G401 (cell line): ENCODE measurements at regions not wholly inside any gene's neighbourhood (a gene's known extent, or its start where the extent isn't known, plus 50 kb on each side); places are given as distances from the start of the nearest gene placed in this dataset.
A peak's percentile ranks its signal among the peaks of the same experiment; 100 is the strongest.
"Not testable (repeated sequence)": the region's sequence is repeated elsewhere in the genome, so short reads cannot be mapped to it uniquely, and the experiment has no call there.

Experiments
- DNase-seq: peaks from one replicate; pipeline ENCODE4 v3.0.0-alpha.2; 2015; ENCODE audit warnings: low spot score
- in situ Hi-C: cut with HindIII; loops from 2 replicates; pipeline ENCODE4 v1.10.0; 2016; ENCODE audit warnings: low sequenced_read_pairs, mixed read lengths

DNA sequence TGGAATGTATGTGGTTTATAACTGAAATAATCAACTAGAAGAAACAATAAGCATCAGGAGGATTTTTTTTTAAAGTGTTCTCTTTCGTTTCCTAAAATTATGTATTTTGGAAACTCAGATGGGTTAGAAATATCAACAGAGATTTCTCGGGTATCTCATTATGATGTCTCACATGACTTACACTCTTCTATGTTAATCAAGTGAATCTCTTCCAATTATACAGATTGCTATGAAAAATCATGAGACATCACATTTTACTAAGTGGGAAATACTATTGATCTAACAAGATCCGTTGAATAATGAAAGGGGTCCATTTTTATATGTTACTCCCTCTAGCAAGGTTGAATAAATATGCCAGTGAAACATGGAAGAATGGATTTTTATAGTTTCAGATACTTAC lies 54.7 kb upstream of the NRIP1 start:
- in situ Hi-C loops: no loop called here

DNA sequence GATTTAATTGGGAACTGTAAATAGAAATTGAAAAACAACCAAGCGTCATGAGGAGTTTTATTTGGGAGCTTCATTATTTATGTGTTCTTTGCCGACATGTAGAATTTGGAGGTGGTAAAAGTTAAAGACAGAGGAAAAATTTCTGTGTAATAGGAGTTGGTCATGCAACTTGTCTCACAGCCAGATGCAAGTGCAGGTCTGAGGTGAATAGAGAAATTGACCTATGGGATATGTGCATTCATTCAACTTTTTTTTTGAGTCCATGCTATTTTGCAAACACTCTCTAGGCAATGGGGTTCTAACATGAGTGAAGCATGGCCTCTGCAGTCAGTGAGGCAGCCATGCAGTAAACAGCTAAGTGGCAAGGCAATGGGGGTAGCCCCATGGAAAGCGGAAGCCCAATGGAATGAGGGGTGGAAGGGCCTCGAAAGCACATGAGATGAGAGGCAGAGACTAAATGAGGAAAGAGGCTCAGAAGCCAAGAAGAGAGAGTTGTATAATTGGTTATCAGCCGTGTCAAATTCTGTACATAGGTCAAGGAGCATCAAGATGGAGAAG lies 56.4 kb upstream of the NRIP1 start:
- in situ Hi-C loops: no loop called here
- no peak for DNase-seq

More for the DNA sequence above, 54.7 kb upstream of the NRIP1 start:
- no peak for DNase-seq

DNA sequence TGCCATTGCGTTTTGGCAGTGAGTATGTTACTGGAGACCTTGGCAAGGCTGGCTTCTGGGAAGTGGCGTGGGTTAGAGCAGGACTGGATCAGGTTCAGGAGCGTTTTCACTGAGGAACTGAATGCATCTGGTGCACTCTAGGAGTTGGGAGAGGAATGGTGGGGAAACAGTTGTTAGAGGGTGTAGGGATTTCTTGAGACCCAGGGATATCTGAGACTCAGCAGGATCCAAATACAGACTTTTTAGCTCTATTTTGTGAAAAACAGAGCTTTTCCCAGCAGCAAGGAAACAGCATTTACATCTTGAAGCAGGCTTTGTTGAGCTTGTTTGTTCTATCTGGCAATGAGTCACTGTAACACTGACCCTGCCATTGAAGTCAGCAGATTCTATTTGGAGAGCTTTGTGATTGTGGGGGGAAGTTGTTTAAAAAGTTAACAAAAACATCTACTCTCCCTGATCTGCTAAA lies 56.9 kb upstream of the NRIP1 start:
- DNase-seq: no peak
- in situ Hi-C loops: no loop called here

DNA sequence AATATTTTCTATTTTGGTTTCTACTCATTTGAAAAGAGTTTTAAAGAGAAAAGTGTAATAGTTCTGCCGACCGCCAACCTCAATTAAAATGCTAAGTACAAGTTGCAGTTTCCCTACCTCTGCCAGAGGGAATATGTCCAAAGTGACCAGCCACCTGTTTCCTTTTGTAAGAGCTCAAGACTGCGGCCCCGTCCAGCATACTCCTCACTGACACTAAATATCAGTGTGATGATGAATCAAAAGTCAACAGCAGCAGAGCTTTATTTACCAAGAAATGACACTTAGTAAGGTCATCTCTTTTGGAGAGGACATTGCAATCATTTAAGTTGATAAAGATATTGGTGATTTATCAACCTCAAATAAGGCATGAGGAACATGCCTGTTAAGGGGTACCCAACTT lies 57.4 kb upstream of the NRIP1 start:
- in situ Hi-C loops: no loop called here
- DNase-seq: no peak

DNA sequence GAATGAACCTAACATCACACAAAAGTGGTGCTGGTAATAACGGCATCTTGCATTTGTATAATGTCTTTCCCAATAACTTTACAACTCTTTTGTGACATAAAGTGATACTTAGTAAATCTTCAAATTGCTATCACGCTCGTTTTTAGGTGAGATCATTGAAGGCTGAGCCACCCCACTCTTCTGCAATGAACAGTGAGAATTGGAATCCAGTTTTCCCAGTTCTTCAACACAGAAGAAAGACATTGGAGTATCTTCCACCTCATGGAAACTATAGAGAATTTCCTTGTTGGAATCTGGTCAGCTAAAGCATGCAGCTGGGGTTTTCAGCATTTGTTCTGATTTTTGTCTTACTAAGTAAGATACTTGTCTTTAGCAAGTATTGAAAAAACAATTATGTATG lies 59.9 kb upstream of the NRIP1 start:
- in situ Hi-C loops: no loop called here
- no peak for DNase-seq

DNA sequence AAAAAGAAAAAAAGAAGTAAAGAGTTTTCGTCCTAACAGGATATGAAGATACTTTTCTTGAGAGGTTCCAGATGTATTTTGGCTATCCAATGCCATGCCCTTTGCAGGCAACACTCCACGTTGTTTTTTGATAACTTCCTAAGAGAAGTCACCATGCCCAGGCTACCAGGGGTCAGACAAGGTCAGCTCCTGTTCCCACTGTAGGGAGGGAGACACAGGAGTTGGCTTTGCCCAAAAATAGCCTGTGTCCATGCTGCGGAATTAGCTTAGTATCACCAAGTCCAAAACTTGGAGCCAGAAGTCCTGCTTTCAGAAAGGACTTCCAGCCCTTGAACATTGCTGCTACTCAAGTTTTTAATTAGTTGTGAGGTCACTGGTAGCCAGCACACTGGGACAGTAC lies 62.1 kb upstream of the NRIP1 start:
- no peak for DNase-seq
- in situ Hi-C loops: no loop called here

DNA sequence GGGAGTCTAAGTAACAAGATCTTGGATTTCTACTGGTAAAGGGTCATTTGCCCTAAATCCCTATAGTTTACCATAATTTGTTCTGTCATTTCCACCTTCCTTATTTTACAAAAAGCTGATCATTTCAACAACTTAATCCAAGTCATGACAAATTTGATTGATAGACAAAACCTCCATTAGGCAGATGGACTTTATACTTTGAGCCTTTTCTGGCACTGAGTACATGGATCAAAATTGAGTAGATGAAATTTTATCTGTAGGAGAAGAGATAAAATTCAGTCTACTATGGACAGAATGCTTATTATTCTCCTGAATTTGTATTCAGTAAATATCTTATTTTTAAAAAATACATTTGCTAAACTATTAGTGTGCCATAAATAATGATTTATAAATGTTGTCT lies 62.6 kb upstream of the NRIP1 start:
- in situ Hi-C loops: no loop called here
- DNase-seq: no peak

DNA sequence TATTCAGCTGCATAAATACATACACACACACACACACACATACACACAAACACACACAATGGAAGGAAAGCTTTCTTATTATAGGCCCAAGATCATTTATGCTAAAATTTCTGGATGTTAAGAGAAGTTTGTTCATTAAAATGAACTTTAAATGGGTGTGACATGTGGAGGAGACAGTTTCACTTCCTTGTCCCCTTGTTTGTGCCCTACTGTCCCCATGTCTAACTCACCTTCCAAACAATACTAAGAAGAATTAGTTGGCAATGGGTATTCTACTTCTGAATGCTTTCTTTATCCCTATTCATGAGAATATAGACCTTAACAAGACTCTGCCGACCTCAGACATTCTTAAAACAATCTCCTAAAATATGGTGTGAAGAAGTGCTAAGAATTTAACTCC lies 63.5 kb upstream of the NRIP1 start:
- DNase-seq: no peak

DNA sequence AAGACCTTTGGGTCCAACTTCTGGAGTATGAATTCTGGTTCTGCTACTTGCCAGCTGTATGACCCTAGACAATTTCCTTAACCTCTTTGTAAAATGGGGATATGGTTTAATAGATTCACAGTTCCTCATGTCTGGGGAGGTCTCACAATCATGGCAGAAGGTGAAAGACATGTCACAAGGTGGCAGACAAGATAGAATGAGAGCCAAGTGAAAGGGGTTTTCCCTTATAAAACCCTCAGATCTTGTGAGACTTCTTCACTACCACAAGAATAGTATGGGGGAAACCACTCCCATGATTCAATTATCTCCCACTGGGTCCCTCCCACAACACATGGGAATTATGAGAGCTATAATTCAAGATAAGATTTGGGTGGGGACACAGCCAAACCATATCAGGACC lies 63.9 kb upstream of the NRIP1 start:
- in situ Hi-C loops, DNase-seq: not testable (repeated sequence)

More for the DNA sequence above, 63.5 kb upstream of the NRIP1 start:
- in situ Hi-C loops: no loop called here

DNA sequence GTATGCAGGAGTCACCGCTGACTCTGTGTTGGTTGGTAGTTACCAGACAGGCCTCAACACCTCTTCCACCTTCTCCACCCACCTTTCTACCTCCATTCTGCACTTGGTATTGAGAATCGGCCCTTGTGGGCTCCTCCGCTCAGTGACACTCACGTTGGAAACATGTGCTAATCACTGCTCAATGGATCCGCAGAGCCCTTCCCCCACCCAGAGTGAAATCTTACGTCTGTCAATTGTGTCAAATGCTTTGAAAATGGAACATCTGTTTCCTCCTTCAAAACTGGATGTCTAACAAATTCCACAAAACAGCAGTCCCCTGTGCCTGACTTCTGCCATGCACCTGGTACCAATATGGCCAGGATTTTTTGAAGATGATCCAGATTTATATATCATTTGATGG lies 65.5 kb upstream of the NRIP1 start:
- DNase-seq: no peak
- in situ Hi-C loops: no loop called here

DNA sequence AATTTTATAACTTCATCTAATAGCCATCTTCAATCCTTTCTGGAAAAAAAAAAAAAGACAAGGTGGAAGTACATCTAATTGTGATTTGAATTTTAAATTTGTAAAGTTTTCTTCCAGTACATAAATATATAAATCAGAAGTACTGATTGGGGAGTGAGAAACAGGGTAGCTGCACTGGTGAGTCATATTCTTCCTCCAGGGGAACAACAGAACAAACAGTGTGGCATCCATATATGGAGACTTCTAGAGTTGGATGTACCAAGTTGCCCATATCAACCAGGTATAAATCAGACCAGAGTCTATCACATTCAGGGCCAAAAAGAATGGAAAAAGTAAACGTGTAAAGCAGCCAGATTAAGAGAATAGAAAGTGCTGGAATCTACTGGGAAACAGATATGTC lies 66.0 kb upstream of the NRIP1 start:
- in situ Hi-C loops: no loop called here
- DNase-seq: no peak

DNA sequence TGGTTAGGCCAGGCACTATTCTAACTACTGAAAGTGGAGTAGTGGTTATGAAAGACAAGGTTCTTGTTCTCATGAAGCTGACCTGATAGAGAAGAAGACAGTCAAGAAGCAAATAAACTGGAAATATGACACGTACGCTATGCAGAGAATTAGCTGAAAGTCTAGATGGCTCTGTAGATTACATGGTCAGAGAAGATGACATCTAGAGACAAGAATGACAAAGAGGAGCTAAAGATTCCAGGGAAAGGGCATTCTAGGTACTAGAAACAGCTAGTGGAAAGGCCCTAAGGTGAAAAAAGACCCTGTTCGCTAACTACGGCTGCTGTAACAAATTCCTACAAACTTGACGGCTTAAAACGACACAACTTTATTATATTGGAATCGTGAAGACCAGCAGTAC lies 68.0 kb upstream of the NRIP1 start:
- DNase-seq: no peak
- in situ Hi-C loops: no loop called here

DNA sequence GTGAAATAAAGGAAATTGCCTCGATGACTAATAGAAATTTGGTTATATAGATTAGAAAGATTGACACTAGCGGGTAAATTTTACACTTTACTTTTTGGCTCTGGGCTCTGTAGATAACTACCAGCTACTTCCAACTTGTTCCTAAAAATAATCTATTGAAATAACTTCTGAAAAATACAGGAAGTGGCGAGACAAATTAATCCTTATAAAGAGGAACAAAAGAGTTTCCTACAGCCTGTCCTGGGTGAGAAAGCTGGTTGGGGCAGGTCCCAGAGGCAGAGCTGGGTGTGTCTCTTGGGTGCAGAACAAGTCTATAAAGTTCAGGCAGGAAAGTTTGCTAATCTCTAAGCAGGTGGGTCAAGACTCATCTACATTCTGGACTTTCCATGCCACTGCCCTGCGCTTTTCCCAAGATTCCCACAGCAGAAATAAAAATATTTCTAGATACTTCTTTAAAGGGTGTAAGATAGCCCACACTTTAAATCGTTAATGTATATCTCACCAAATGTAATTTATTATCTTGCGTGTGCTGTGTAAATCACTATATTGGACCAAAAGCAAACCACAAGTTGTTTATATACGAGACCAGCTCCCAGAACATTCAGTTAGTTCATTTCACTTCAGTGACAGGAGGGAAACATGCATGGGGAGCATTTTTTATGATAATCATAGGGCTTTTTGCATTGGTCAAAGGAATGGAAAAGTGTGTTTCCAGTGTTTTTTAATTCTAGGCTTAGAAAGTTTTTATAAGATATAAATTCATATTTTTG lies 70.1 kb upstream of the NRIP1 start:
- DNase-seq: no peak
- in situ Hi-C loops: no loop called here

DNA sequence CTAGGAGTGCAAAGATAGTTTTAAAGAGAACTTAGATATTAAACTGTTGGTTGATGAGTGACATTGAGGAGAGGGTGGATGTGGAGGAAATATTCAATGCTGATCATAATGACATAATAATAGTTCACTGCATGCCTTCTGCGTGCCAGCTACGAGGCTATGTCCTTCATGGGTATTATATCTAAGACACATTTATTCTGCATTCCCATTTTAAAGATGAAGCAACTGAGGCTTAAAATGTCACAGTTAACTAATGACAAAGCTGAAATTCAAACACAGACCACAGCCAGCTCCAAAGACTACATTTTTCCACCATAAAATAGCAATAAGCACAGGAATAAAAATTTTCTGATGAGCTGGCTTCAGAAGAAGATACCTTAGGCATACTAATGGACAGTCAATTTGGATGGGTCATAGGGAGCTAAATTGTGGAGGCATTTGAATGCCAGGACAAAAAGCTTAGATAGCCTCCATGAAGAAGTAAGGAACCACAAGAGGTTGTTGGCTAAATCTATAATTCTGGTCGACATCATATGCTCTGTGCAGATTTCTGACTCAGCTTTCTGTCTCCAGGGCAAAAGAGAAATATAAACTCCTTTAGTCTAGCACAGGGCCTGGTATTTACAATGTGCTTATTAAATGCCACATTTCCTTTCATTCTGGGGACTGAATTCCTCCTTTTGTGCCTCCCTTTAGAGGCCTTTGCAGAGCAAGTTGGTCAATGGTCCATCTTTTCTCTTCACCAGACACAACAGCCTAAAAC lies 71.2 kb upstream of the NRIP1 start:
- no peak for DNase-seq
- in situ Hi-C loops: no loop called here

DNA sequence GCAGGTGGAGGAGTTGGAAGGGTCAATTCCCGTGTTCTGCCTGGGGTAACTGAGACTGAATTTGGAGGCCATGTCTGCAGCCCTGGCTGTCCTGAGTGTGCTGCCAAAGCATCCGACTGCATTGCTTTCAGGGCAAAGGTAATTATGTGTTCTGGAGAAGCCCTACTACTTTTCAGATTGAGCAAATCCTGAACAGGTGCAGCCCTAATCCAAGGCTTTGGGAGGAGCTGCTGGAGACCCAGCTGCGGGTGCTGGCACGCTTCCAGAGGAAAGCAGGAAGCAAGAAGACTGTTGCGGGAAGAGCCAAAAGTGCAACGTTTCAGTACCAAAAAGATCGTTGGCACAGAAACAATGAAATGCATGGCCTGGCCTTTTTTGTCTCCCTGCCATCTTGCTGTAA lies 73.7 kb upstream of the NRIP1 start:
- DNase-seq: peak; percentile 7
- in situ Hi-C loops: no loop called here

DNA sequence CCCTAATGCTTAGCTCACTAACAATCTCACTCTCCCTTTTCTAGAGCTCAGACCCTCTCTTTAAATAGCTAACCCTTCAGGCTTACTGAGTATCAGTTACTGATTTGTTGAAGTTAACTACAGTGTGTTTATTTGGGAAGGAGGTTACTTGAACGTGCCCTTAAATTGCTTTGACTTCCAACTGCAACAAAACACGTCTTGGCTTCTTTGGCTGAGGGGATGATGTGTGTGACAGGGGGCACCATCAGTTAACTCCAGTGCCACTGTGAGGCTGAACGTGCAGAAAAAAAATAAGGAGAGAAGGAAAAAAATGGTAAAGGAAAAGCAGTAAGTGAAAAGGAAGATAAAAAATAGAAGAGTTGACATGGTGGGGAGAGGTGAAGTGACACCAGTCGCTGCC lies 75.1 kb upstream of the NRIP1 start:
- in situ Hi-C loops: no loop called here

DNA sequence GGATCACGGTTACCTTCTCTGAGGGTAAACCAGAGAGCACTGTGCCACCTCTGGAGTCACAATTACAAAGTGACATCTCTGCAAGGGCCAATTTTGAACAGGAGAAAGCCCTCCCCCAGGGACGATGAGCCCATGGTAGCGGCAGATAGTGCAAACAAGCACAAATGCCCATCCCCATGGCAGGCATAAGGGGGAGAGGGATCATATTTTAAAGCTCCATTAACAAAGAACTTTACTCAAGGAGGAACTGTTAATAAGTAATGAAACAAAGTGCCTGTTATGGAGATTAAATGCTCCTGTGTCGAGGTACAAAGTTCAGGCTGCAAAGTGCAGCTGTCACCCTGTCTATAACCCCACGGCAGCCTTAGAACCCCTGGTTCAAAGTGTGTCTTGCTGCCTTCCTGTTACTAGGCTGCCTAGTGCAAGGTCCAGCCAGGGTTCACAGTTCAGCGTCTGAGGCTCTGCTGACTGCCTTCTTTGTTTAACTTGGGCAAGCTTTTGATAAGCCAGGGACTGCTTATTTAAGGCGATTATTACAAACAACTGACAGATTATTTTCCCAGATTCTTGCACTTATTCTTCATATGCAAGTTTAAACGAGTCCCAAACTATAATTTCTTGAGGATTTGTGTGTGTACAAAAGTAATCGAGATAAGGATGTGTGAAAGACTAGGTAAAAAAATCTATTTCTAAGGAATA lies 75.7 kb upstream of the NRIP1 start:
- in situ Hi-C loops: no loop called here
- DNase-seq: no peak

More for the DNA sequence above, 75.1 kb upstream of the NRIP1 start:
- DNase-seq: no peak

DNA sequence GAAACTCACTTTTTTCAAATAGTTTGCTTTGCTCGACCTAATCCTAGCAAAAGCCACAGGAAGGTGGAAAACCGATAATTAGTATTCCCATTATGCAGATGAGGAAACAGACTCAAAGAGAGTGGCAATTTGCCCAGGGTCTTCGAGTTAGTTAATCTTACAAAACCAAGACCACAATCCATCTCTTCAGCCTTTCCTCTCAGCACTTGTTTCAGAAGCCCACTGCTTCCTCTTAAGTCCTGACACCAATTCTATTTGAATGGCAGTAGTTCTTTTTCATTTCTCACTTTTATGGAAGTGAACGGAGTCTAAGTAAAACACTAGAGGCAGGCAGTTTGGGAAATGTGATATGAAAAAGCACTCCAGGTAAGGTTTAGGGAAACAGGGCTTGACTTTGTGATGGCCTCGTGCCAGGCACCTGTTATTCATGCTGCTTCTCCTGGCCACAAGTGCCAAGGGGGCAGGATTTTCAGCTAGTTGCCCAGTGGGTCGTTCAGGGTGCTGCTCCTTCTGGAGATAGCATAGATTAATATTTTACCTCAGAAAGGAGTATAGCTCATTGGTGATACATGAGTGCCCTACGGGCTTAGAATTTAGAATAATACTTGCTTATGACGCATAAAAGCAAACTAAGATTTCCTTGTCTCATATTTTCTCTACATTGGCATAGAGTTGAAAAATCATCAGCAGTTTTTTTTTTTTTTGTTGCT lies 76.6 kb upstream of the NRIP1 start:
- DNase-seq: no peak
- in situ Hi-C loops: no loop called here

DNA sequence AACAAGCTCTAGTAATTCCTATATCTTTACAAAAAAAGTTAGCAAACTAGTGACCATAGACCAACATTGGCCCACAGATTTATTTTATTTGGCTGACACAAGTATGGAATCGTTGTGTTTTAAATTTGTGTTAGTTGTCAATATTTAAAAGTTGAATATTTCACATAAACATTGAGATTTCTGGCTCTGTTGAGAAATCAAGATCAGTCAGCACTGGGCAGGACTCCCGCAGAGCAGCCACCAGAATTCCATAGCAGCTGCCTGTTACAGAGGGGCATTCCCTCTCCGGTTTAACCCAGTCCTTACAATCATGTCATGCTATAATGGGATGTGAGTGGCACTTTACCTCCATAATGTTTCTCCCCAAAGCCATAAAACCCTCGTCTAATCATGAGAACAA lies 79.2 kb upstream of the NRIP1 start:
- no peak for DNase-seq
- in situ Hi-C loops: no loop called here
